22Rv1 (cell line): ENCODE measurements at regions not wholly inside any gene's neighbourhood (a gene's known extent, or its start where the extent isn't known, plus 50 kb on each side); places are given as distances from the start of the nearest gene placed in this dataset.

Experiments used
- ZFX ChIP-seq: fragments of 450-650 bp; IDR thresholded peaks from 2 replicates; pipeline ENCODE4 v1.6.1; 2017; ENCODE audit warnings: antibody characterized with exemption, borderline replicate concordance
- TF ChIP-seq, protein P1 (sequence below): fragments of 450-650 bp; IDR thresholded peaks from 2 replicates; pipeline ENCODE4 v1.5.1; 2017; ENCODE audit warnings: mild to moderate bottlenecking

DNA sequence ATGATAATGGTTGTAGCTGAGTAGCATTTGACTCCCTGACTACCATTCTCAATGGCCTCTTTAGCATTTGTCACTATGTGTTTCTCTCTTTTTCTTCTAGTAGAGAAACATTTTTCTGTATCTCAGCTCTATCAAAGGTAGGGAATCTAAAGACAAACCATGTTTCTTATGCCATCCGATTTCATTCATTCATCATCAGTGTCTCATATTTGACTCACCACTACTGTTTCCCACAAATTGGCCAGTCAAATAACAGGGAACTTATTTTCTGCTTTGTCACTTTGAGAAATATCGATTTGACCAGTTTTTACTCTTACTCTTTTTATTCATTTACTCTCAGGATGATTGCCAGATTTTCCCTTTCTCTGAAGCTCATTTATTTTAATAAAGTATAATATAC is 282.3 kb downstream of the TMEM167A start:
- TF ChIP-seq, protein P1, sequence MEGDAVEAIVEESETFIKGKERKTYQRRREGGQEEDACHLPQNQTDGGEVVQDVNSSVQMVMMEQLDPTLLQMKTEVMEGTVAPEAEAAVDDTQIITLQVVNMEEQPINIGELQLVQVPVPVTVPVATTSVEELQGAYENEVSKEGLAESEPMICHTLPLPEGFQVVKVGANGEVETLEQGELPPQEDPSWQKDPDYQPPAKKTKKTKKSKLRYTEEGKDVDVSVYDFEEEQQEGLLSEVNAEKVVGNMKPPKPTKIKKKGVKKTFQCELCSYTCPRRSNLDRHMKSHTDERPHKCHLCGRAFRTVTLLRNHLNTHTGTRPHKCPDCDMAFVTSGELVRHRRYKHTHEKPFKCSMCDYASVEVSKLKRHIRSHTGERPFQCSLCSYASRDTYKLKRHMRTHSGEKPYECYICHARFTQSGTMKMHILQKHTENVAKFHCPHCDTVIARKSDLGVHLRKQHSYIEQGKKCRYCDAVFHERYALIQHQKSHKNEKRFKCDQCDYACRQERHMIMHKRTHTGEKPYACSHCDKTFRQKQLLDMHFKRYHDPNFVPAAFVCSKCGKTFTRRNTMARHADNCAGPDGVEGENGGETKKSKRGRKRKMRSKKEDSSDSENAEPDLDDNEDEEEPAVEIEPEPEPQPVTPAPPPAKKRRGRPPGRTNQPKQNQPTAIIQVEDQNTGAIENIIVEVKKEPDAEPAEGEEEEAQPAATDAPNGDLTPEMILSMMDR = no peak
- no peak for TF ChIP-seq ZFX
